GM12865 (cell line): ENCODE measurements at regions not wholly inside any gene's neighbourhood (a gene's known extent, or its start where the extent isn't known, plus 50 kb on each side); places are given as distances from the start of the nearest gene placed in this dataset.

Experiments
- DNase-seq: peaks from one replicate; pipeline ENCODE4 v3.0.0; 2010; ENCODE audit warnings: low read depth
- H3K4me3 ChIP-seq: 2 replicates; pipeline ENCODE4 v1.5.1; 2011; ENCODE audit warnings: mild to moderate bottlenecking, low read depth, low read length, control low read depth
- CTCF ChIP-seq: IDR thresholded peaks from 2 replicates; pipeline ENCODE4 v1.5.1; 2011; ENCODE audit warnings: low read length, control low read depth, low read depth, inconsistent platforms; ENCODE audit not compliant: insufficient read depth; ENCODE audit errors: missing control alignments

DNA sequence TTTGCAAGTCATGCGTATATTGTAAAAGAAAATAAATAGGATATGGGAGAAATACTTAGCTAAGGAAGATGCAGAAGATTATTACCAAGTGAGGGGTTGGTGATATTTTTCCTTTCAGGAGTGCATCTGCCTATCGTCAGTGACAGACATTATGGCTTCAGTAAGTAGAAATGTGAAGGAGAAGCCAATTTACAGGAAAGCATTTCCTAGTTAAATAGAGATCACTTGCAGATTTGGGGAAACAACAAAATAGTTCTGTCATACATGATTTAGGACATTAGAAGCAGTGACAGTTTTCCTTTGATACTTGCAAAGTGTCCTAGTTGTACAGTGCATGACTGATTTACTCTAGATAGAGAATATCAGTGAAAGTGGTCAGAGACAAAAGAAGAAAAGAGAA, 747.8 kb upstream of the KLHL1 start:
- no peak for TF ChIP-seq CTCF
- no peak overlapping the region for H3K4me3 ChIP-seq
- no peak for DNase-seq

DNA sequence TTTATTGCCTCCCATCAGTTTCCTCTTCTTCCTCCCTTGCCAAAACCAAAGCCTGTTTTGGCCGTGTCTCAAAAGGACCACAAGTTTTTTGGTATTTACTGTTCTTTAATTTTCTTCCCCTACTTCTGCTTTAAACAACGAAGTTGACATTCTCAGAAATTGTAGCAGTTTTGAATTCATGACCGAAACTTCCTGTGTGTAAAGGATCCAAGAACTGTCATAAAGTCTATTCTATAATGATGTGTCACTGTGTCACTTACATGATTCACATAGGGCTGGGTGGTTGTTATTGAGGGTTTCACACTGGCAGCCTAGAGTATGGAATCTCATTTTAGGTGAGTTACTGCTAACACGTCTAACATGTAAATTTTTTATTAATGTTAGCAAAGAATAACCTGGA, 741.0 kb upstream of the KLHL1 start:
- TF ChIP-seq CTCF: no peak
- DNase-seq: no peak
- no peak overlapping the region for H3K4me3 ChIP-seq

GRCh38 chr13:70844391-70845108, 736.3 kb upstream of the KLHL1 start:
- no peak overlapping the region for H3K4me3 ChIP-seq
- no peak for TF ChIP-seq CTCF
- no peak for DNase-seq

GRCh38 chr13:70842062-70842644, 733.9 kb upstream of the KLHL1 start:
- no peak for DNase-seq
- TF ChIP-seq CTCF: no peak
- no peak overlapping the region for H3K4me3 ChIP-seq

GRCh38 chr13:70841240-70842061, 733.2 kb upstream of the KLHL1 start:
- no peak overlapping the region for H3K4me3 ChIP-seq
- DNase-seq: no peak
- TF ChIP-seq CTCF: no peak

GRCh38 chr13:70835371-70835770, 727.1 kb upstream of the KLHL1 start:
- no peak overlapping the region for H3K4me3 ChIP-seq
- TF ChIP-seq CTCF: no peak
- no peak for DNase-seq
